Activated CD8-positive, alpha-beta T cell treated with anti-CD3 and anti-CD28 coated beads, Interleukin-2, amount 10 ng/mL, durations not matched to agents 7 days and 5 days (primary cell): ENCODE measurements at regions not wholly inside any gene's neighbourhood (a gene's known extent, or its start where the extent isn't known, plus 50 kb on each side); places are given as distances from the start of the nearest gene placed in this dataset.

Experiments used
- ATAC-seq: fragments of 150-1000 bp; cut with Tn5 transposase; one replicate; pipeline ENCODE4 v1.10.0; 2021; ENCODE audit warnings: moderate library complexity
- CTCF ChIA-PET: fragments of 350-600 bp; sonication (Branson Sonifier 250); formaldehyde crosslinking; loops from one replicate; lab custom pipeline; 2021; ENCODE audit warnings: antibody characterized with exemption; lab: Charles Lee
- POLR2A ChIA-PET: fragments of 350-600 bp; sonication (Branson Sonifier 250); formaldehyde crosslinking; loops from one replicate; lab custom pipeline; 2021; ENCODE audit warnings: antibody characterized with exemption; lab: Charles Lee
- DNase-seq: peaks from one replicate; pipeline ENCODE4 v3.0.0-alpha.2; 2020
- H3K27ac Mint-ChIP-seq: one replicate; pipeline ENCODE4 v1.8.0; 2021; ENCODE audit warnings: mild to moderate bottlenecking, mixed read lengths
- H3K27me3 Mint-ChIP-seq: one replicate; pipeline ENCODE4 v1.8.0; 2021; ENCODE audit warnings: low read depth, mixed read lengths
- H3K36me3 Mint-ChIP-seq: one replicate; pipeline ENCODE4 v1.8.0; 2021; ENCODE audit warnings: low read depth, mixed read lengths
- H3K4me1 Mint-ChIP-seq: one replicate; pipeline ENCODE4 v1.8.0; 2021; ENCODE audit warnings: low read depth, mixed read lengths
- H3K4me3 Mint-ChIP-seq: one replicate; pipeline ENCODE4 v1.8.0; 2021; ENCODE audit warnings: mild to moderate bottlenecking, mixed read lengths
- H3K9me3 Mint-ChIP-seq: one replicate; pipeline ENCODE4 v1.8.0; 2022; ENCODE audit warnings: mixed read lengths; ENCODE audit not compliant: insufficient read depth

GRCh38 chr2:237159006-237159911, 73.6 kb downstream of the COPS8 start:
- H3K9me3 Mint-ChIP-seq, result no peaks in the 10 kb centered on the region
- H3K4me3 Mint-ChIP-seq, result no peak overlapping the region
- POLR2A ChIA-PET, result interaction anchor here (0.5 kb wide), 1 partner anchor 1555 kb away, joined by 3 read pairs; no protein-coding TSS in a partner anchor
- CTCF ChIA-PET, result interaction anchor here (1.2 kb wide), 1 partner anchor 314 kb away, joined by 3 read pairs; no protein-coding TSS in a partner anchor
- no peaks in the 10 kb centered on the region for H3K36me3 Mint-ChIP-seq
- DNase-seq (no peak), ATAC-seq (no peak)
- H3K4me1 Mint-ChIP-seq, result peaks cover 29% of the 10 kb centered on the region
- no peaks in the 10 kb centered on the region for H3K27me3 Mint-ChIP-seq
- no peak overlapping the region for H3K27ac Mint-ChIP-seq

- Mint-ChIP-seq H3K4me3 (no peak overlapping the region), H3K4me1 (peaks cover 21% of the 10 kb centered on the region), H3K36me3 (no peaks in the 10 kb centered on the region), H3K27ac (no peak overlapping the region), H3K27me3 (peaks cover 6% of the 10 kb centered on the region), H3K9me3 (no peaks in the 10 kb centered on the region)
- DNase-seq, result no peak
- no peak for ATAC-seq
- ChIA-PET POLR2A (no interaction called here), CTCF (no interaction called here)
Measured at GRCh38 chr2:237160271-237160919, 74.7 kb downstream of the COPS8 start.

- H3K27ac Mint-ChIP-seq, result no peak overlapping the region
- H3K4me1 Mint-ChIP-seq, result peaks cover 13% of the 10 kb centered on the region
- no peaks in the 10 kb centered on the region for H3K36me3 Mint-ChIP-seq
- H3K4me3 Mint-ChIP-seq, result no peak overlapping the region
- CTCF ChIA-PET, result no interaction called here
- POLR2A ChIA-PET, result interaction anchor here (0.6 kb wide), 1 partner anchor 565 kb away, joined by 3 read pairs; no protein-coding TSS in a partner anchor
- H3K27me3 Mint-ChIP-seq, result peaks cover 10% of the 10 kb centered on the region
- DNase-seq, result no peak
- no peak for ATAC-seq
- no peaks in the 10 kb centered on the region for H3K9me3 Mint-ChIP-seq
Measured at GRCh38 chr2:237161189-237161588, 75.5 kb downstream of the COPS8 start.

GRCh38 chr2:237162959-237163358, 77.3 kb downstream of the COPS8 start:
- CTCF ChIA-PET, result interaction anchor here (1.1 kb wide), 1 partner anchor 9 kb away, joined by 3 read pairs; no protein-coding TSS in a partner anchor
- ATAC-seq, result no peak
- POLR2A ChIA-PET, result no interaction called here
- H3K4me3 Mint-ChIP-seq, result no peak overlapping the region
- peaks cover 9% of the 10 kb centered on the region for H3K4me1 Mint-ChIP-seq
- no peaks in the 10 kb centered on the region for H3K36me3 Mint-ChIP-seq
- no peaks in the 10 kb centered on the region for H3K9me3 Mint-ChIP-seq
- no peak overlapping the region for H3K27ac Mint-ChIP-seq
- DNase-seq, result no peak
- H3K27me3 Mint-ChIP-seq, result peaks cover 10% of the 10 kb centered on the region

GRCh38 chr2:237164474-237165042, 78.9 kb downstream of the COPS8 start:
- ChIA-PET CTCF (interaction anchor here (1.8 kb wide), 1 partner anchor 257 kb away, joined by 5 read pairs; no protein-coding TSS in a partner anchor), POLR2A (no interaction called here)
- H3K27ac Mint-ChIP-seq, result no peak overlapping the region
- ATAC-seq (no peak), DNase-seq (no peak)
- H3K27me3 Mint-ChIP-seq, result peaks cover 10% of the 10 kb centered on the region
- no peak overlapping the region for H3K4me3 Mint-ChIP-seq
- peaks cover 4% of the 10 kb centered on the region for H3K9me3 Mint-ChIP-seq
- no peaks in the 10 kb centered on the region for H3K36me3 Mint-ChIP-seq
- H3K4me1 Mint-ChIP-seq, result peaks cover under 1% of the 10 kb centered on the region

- no peaks in the 10 kb centered on the region for H3K4me1 Mint-ChIP-seq
- ChIA-PET CTCF (interaction anchor here (1.3 to 1.8 kb wide), 2 partner anchors 256 to 310 kb away, joined by 5 read pairs; no protein-coding TSS in a partner anchor), POLR2A (no interaction called here)
- H3K4me3 Mint-ChIP-seq, result no peak overlapping the region
- H3K36me3 Mint-ChIP-seq, result no peaks in the 10 kb centered on the region
- no peak for ATAC-seq
- no peak overlapping the region for H3K27ac Mint-ChIP-seq
- no peak for DNase-seq
- H3K27me3 Mint-ChIP-seq, result peaks cover 10% of the 10 kb centered on the region
- peaks cover 4% of the 10 kb centered on the region for H3K9me3 Mint-ChIP-seq
Measured at GRCh38 chr2:237165405-237166276, 80.0 kb downstream of the COPS8 start.

- no peak overlapping the region for H3K4me3 Mint-ChIP-seq
- H3K27me3 Mint-ChIP-seq, result peaks cover 10% of the 10 kb centered on the region
- peaks cover 4% of the 10 kb centered on the region for H3K9me3 Mint-ChIP-seq
- no peaks in the 10 kb centered on the region for H3K4me1 Mint-ChIP-seq
- no peak for DNase-seq
- no peak overlapping the region for H3K27ac Mint-ChIP-seq
- ChIA-PET CTCF (no interaction called here), POLR2A (no interaction called here)
- H3K36me3 Mint-ChIP-seq, result no peaks in the 10 kb centered on the region
- no peak for ATAC-seq
Measured at GRCh38 chr2:237167038-237167437, 81.3 kb downstream of the COPS8 start.

- no peaks in the 10 kb centered on the region for H3K4me1 Mint-ChIP-seq
- ATAC-seq (no peak), DNase-seq (no peak)
- no peak overlapping the region for H3K27ac Mint-ChIP-seq
- H3K4me3 Mint-ChIP-seq, result no peak overlapping the region
- ChIA-PET POLR2A (no interaction called here), CTCF (no interaction called here)
- H3K36me3 Mint-ChIP-seq, result no peaks in the 10 kb centered on the region
- peaks cover 13% of the 10 kb centered on the region for H3K27me3 Mint-ChIP-seq
- H3K9me3 Mint-ChIP-seq, result peaks cover 4% of the 10 kb centered on the region
Measured at GRCh38 chr2:237167934-237168333, 82.2 kb downstream of the COPS8 start.

GRCh38 chr2:237170020-237170419, 84.3 kb downstream of the COPS8 start:
- no peak for ATAC-seq
- Mint-ChIP-seq H3K4me1 (no peaks in the 10 kb centered on the region), H3K27me3 (peaks cover 14% of the 10 kb centered on the region), H3K36me3 (no peaks in the 10 kb centered on the region), H3K27ac (no peak overlapping the region), H3K4me3 (no peak overlapping the region), H3K9me3 (peaks cover 4% of the 10 kb centered on the region)
- ChIA-PET POLR2A (no interaction called here), CTCF (no interaction called here)
- DNase-seq, result no peak

- Mint-ChIP-seq H3K27ac (no peak overlapping the region), H3K27me3 (peaks cover 19% of the 10 kb centered on the region), H3K36me3 (no peaks in the 10 kb centered on the region), H3K4me1 (no peaks in the 10 kb centered on the region), H3K4me3 (no peak overlapping the region), H3K9me3 (peaks cover 4% of the 10 kb centered on the region)
- ATAC-seq (no peak), DNase-seq (peak; percentile 11)
- ChIA-PET CTCF (no interaction called here), POLR2A (no interaction called here)
Measured at GRCh38 chr2:237171396-237171795, 85.7 kb downstream of the COPS8 start.

GRCh38 chr2:237171881-237172280, 86.2 kb downstream of the COPS8 start:
- Mint-ChIP-seq H3K9me3 (peaks cover 4% of the 10 kb centered on the region), H3K36me3 (no peaks in the 10 kb centered on the region), H3K27me3 (peaks cover 19% of the 10 kb centered on the region), H3K4me3 (no peak overlapping the region), H3K27ac (no peak overlapping the region), H3K4me1 (no peaks in the 10 kb centered on the region)
- ATAC-seq (no peak), DNase-seq (no peak)
- CTCF ChIA-PET, result no interaction called here
- POLR2A ChIA-PET, result no interaction called here
